ENCODE measurements at regions not wholly inside any gene's neighbourhood (a gene's known extent, or its start where the extent isn't known, plus 50 kb on each side); places are given as distances from the start of the nearest gene placed in this dataset.

DNA sequence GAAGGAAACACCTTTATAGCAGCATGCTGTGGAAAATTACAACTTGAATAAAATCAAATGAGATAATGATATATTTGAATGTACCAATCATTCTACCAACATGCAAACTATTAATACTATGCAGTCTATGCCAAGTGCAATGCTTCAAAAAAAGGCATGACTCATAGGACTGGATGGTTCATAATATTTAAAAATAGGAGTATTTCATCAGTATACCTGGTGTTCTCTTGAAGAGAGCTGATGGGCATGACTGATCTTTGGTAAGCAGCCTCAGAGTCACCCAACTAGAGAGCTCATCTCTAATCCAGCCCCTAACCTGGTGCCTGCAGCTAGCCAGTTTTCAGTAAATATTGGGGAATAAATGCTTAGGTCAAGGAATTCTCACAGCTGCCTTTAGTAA, 434.7 kb upstream of the ARRDC4 start:
- no peak for DNase-seq

DNA sequence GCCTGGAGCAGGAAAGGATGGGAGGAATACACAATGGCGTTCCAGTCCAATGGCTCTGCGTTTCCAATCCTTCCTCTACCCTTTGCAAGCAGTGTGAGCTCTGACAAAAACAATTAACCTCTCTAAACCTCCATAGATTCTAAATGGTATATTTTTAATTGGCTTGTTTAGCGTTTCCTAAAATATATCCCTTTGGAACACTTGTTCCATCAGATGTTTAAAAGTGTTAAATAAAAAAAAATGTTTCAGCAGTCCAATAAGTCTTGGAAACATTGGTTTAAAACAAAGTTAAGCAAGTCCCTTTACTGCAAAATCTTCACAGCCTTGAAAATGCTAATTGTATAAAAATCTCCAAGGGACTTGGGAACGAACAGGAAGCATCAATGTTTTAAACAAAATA, 432.3 kb upstream of the ARRDC4 start:
- DNase-seq, result no peak

DNA sequence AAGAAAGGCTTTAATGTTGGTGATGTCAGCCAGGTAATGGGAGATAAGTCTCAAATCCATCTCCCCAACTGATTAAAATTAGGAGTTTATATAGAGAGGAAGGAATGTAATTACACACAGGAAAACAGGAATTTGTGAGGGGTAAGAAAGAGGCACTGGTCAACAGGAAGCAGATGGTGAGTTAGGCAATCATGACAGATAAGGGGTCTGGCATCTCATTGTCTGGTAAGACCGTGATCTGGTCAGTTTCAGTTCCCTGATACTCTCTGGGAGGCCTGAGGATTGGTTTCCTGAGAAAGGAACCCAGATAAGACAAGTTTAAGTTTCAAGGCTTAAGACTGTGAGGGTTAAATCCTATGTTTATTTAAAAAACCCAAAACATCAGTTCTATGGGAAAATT, 414.7 kb upstream of the ARRDC4 start:
- no peak for DNase-seq

DNA sequence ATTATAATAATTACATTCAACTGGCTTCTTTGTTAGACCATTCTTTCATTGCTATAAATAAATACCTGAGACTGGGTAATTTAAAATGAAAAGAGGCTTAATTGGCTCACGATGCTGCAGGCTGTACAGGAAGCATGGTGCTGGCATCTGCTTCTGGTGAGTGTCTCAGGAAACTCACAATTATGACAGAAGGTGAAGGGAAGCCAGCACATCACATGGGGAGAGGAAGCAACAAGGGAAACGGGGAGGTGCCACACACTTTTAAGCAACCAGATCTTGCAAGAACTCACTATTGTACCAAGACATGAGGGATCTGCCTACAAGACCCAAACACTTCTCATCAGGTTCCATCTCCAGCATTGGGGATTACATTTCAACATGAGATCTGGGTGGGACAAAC, 413.1 kb upstream of the ARRDC4 start:
- DNase-seq, result no peak

DNA sequence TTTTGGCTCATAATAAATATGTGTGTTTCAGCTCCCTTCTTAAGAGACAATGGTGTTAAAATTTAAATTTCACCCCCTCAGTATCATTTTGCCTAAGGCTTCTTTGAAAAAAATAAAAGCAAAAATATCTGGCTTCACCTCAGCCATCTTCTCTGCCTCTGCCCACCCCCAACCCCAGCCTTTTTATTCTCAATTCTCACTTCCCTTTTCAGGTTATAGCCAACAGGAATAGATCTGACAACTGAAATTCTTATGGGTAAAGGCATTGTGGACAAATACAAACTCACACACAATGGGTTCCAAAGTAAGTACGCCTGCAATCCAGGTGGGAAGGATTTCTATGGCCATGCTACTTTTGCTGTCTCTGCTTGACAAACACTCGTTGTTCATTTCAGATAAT, 399.0 kb upstream of the ARRDC4 start:
- no peak for DNase-seq

DNA sequence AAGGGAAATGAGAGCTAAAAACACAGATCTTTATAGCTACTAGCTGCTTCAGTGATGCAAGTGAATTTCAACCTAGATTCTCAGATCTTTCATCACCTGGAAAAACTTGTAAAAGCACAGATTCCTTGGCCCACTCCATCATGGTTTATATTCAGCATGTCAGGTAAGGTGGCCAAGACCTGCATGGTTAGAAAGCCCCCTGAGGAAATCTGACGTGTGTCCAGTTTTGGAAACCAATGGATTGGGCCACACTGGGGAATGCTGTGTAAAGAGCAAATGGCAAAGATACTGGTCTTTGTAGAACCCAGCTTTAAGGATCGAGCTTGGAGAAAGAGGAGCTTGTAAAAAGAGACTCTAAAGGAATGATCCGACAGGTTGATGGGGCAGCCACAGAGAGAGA, 397.0 kb upstream of the ARRDC4 start:
- DNase-seq, result no peak

DNA sequence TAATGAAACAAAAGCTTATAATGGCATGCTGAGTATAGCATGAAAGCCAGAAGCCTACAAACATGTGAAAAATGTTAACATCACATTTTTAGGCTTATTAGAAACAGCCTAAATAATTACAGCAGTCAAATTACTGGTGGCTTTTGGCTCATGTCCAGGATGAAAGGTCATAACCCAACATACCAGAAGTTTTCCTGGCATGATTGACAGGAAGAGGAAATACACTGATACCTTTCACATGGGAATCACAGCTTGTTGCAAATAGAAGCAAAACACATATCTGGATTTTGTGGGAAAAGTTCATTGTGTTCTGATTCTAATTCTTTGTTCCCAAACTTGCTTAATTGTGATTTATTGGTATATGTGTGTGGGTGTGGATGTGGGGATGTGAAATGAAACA, 393.5 kb upstream of the ARRDC4 start:
- no peak for DNase-seq

DNA sequence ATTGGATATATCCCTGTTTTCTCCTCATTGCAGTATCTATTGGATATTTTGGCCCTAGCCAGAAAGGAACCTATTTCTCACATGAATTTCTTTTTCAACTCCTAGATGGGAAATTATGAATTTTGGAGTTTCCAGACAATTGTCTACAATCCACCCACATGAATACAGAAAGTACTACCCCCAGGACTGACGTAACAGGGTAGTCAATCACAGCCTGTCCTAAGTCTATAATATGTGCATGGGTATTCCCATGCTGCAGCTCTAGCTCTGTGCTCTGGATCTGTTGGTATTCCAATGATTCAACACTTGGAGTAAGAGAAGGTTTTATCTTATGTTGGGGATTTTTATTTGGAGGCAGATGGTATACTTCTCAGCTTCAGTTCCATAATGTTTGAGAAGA, 393.1 kb upstream of the ARRDC4 start:
- no peak for DNase-seq

DNA sequence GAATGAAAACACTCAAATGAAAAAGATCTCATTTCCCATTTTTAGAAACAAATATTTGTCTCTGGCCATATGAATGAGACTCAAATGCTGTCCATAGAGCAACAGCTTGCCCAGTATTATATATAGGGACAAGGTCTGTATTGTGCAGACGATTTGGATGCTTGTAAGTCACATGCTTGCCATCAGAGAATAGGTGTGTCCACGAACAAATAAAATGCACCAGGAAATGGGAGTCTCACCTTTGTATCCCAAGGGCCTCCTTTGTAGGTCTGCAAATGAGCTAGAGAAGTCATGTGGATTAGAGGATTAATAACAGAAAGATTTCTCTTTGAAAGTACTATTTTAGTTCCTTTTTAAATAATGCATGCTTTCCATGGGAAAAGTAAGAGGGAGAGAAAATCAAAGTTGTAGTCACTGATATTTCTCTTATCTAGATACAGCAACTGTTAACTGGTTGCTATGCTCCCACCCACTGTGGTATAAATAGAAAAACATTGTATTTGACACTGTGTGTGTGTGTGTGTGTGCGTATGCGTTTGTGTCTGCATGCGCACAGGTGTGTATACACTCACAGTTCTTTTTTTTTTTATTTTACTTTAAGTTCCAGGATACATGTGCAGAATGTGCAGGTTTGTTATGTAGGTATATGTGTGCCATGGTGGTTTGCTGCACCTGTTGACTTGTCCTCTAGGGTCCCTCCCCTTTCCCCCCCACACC, 383.4 kb upstream of the ARRDC4 start:
- no peak for DNase-seq

DNA sequence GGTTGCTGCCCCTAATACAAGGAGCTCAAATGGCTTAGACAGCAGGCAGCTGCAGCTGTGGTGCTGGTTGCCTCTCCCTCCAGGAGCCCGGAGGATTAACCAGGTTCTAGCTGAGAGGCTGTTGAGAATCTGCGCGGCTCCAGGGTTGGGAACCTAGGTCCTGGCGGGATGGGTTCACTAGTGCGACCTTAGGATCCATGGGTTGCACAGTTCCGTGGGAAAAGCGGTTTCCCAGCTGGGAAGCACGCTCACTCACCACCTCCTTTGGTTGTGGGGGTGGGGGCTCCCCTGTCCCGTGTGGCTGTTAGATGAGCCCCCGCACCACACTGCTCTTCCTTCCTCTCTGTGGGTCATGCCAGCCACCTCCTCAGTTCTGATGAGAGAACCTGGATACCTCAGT, 375.1 kb upstream of the ARRDC4 start:
- DNase-seq, result no peak

DNA sequence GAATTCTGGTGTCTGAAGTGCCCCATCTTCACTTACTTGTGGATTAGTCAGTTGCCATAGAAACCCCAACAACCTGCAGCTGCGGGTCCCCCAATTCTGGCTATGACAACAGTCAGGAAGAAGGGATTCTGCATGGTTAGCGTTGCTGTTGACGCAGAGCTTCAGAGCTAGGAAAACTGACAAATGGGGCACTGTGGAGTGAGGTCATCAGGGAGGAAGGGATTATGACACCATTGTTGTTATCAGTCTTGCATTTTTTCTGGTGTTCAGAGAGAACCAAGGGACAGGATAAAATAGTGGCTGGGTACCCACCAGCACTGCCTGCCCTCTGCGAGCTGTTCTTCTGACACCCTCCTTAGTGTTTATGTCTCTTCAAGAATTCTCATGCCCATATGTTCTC, 367.7 kb upstream of the ARRDC4 start:
- DNase-seq, result no peak

DNA sequence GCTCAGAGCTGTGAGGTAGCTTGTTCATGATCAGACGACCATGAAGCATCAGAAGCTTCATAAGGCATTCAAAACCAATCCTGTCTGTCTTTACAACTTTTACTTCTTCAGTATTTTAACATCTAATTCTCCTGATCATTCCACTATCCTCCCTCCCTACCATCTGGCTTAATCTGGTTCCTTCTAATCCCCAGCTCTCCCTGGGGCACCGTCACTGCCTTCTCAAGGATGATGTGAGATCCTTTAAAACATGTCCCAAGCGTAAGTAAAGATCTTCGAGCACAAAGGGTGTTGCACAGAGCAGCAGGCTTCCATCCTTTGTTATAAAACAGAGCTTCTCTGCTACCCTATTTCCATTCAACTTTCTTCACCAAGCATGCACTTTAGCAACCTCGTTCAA, 362.7 kb upstream of the ARRDC4 start:
- no peak for DNase-seq

DNA sequence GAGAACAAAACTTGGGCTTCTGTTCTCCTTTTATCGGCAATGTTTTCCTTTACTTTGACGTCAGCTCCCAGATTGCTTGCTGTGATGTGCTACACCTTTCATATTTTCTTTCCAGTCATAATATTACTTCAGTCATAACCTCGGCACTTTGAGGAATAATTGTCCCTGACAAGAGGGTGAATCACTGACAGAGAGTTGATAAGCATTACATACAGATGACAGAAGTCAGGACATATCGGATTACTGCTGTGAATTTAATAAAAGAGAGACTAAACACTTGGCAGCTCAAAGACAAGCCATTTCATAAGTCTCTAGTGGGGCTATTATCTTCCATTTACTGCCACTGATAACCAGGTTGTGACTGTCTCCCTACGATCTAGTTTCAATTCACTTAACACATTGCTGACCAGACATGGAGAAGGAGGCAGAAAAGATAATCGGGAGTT, 362.1 kb upstream of the ARRDC4 start:
- no peak for DNase-seq

DNA sequence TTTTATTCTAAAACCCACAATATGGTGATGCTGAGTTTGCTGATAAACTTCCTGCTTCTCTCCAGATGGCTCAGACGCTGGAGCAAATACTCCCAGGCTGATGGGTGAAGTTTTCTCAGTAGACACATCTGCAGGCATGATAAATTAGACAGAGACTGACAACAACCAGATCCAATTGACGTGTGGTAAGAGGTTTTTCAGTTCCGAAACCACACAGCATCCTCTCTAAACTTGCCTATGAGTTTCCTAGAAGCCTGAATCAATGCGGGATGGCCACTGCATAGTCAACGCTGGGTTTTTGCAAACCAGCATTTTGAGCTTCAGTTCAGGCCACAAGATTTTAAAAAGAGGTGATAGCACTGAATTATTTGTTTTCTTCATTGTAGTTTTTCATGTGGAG, 360.3 kb upstream of the ARRDC4 start:
- no peak for DNase-seq

DNA sequence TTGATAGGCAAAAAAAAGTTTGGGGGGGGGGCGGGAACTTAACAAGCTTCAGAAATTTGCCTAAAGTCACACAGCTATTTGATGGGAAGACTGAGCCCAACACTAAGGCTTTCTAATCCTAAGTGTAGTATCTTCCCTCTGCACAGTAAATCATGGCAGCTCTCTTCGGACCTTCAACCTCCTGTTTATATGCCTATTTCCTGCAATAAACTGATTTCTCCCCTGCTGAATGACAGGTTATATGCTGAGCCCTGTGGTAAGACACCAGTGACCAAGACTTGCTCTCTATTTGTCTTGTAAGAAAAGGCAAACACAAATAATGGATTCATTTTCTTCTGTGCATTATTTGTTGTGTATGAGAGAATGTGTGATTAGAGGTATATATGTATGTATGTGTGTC, 355.8 kb upstream of the ARRDC4 start:
- no peak for DNase-seq

DNA sequence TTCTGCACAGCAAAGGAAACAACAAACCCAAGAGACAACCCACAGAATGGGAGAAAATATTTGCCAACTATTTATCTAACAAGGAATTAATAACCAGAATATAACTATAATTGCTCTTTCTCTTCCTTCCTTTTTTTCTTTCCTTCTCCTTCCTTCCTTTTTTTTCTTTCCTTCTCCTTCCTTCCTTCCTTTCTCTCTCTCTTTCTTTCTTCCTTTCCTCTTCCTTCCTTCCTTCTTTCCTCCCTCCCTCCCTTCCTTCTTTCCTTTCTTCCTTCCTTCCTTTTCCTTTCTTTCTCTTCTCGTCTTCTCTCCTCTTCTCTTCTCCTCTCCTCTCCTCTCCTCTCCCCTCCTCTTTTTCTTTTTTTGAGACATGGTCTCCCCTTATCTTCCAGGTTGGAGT, 345.4 kb upstream of the ARRDC4 start:
- no peak for DNase-seq

DNA sequence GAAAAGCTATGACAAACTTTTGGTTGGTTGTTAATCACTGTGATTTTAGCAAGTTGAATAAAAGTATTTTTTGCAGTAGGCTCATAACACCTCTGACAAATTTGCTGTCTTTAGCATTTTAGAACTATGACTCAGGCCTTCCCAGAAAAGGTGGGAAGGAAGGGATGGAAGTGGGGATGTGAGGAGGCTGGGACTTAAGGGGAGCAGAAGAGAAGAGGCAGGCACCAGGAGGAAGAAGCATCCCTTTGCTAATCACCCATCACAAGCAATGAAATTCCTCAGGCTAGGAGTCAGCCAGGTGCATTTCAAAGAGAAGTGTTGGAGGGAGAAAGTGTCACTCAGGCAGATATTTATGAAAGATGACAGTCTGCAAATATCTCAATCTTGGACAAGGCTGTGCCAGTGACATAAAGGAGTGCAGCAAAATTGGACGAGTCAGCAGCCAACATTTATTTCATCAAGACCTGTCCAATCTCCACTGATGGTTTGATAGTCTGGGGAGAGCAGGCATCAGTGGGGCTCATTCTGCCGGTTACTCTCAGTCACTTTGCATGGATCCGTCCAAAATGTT, 337.3 kb upstream of the ARRDC4 start:
- no peak for DNase-seq

DNA sequence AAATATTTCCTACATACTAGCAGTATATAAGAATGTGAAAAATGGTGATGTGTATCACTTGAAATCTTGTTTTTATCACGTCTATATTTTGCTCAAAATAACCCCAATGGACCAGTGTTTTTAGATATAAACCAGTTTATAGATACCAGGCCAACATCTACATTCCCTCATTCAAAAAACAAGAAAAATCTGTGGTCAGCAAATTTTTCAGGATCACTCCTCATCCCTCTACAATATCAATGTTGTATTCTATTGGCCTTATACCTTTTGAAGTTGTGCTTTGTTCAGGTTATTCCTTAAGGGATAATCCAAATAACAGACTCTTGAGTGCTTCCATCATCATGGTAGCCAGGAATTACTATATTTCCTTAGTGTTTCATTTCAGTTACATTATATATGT, 332.9 kb upstream of the ARRDC4 start:
- DNase-seq, result no peak

DNA sequence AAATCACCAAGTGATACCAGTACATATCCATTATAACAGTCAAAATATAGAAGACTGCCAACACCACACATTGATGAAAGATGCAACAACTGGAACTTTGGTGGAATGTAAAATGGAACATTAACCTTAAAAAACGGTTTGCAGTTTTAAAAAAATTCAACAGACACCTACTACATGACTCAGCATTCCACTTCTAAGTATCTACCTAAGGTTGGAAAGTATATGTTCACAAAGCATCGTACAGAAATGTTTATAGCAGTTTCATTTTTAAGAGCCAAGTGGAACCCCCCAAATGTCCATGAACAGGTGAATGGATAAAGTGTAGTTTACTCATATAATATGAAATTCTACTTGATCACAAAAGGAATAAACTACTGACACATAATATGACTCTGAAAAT, 314.7 kb upstream of the ARRDC4 start:
- DNase-seq, result no peak

DNA sequence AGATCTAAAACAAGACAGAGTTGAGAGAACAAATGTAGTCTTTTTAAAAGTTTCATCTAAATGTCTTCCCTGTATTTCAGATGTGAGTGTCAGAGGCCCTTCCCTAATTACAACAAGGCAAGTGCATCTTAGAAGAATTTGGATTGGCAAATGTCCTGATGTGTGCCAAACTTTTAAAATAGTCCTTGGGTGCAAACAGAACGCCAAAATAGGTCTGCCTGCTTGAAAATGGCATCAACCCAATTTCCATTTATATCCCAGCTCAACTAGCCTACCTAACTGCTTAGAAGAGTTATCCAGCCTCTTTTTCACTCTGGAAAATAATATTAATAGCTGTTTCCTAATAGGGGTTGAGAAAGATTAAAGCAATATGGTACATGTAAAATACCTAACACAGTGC, 311.8 kb upstream of the ARRDC4 start:
- DNase-seq, result no peak

DNA sequence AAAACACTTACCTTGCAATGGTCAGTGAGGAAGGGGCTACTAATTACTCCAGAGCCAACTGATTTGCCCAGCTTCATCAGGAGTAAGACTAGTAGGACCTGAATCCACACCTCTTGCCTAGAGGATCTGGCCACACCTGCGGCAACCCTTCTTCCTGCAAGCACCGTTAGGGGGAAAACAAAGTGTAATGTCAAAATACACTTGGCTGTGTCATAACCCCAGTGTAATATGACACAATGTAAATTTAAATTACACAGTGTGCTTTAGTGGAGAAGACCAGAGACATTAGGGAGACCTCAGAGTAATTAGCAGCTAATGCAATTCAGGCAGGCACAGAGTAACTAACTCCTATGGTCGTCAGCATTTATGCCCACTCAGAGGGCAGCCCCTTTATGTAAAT, 308.5 kb upstream of the ARRDC4 start:
- DNase-seq, result no peak

DNA sequence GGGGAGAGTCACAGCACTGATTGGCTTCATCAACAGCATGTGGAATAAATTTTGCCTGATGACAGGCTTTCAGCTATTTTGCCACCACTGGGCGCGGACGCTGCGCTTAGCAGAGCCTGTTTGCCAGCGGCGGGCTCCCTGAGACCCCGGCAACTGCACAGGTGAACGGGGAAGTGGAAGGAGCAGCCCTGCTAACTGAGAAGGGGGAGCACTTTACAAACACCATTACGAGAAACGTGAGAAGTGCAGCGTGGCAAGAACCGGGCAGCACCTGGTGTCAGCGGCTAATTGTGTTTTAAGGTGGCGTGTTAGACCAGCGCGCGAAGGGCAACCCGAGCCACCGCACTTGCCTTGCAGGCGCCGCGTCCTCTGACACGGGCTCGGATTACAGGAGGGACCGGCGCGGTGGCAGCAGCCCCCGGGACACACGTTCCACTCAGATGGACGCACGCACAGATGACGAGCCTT, 307.8 kb upstream of the ARRDC4 start:
- DNase-seq, result peak; percentile 49

DNA sequence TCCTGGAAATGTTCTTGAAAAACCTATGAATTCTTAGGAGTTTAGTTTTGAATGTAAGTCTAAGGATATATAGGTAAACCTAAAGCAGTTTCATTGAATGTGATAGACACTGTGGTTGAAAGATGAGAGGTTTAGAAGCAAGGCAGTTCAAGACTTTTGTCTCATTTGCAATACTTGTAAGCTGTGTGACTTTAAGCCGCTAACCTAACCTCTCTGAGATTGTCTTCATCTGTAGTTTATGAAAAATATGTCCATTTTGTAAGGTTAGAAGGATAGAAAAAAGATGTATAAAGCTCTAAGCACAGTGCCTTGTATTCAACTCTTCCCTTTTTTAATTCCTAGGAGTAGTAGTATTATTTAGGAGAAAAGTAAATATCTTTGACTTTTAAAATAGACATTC, 306.6 kb upstream of the ARRDC4 start:
- DNase-seq, result no peak

DNA sequence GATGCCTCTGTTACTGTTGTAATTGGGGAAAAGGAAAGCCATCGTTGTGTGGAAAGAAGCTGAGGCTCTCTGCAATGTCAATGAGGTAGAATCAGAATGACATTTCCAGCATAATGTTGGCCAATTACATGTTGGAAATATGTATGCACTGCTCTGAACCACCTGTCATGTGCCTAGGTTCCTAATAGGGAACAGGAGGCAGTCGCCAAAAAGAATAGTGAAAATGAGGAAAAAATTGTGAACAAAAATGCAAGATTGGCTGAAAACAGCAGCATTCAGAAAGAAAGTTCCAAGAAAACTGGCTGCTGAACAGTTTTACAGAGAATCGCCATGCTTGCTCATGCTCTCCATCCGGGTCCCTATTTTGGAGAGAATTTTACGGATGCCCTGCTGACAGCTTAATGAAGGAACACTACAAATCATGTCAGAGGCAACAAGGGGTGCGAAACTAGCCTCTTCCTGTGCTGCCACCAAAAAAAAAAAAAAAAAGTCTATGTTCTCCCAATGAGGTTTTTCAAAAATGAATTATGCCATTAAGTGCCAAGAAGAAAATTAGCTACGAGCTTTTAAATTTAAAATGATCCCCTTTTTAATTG, 305.9 kb upstream of the ARRDC4 start:
- DNase-seq, result peak; percentile 3

DNA sequence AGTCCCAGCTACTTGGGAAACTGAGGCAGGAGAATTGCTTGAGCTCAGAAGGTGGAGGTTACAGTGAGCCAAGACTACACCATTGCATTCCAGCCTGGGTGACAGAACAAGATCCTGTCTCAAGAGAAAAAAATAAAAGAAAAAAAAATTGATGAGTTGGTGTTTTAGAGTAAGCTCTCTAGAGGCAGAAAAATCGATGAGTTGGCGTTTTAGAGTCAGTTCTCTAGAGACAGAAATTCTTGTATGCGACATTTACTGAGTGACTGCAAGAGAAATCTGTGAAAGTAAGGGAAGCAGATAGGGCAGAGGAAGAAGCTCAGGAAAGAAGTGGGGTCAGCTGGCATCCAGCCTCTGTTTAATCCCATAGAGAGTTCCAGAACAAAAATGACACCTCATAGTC, 298.7 kb upstream of the ARRDC4 start:
- DNase-seq, result no peak

Data from NCI-H345 (cell line).